ENCODE measurements at regions not wholly inside any gene's neighbourhood (a gene's known extent, or its start where the extent isn't known, plus 50 kb on each side); places are given as distances from the start of the nearest gene placed in this dataset.

DNA sequence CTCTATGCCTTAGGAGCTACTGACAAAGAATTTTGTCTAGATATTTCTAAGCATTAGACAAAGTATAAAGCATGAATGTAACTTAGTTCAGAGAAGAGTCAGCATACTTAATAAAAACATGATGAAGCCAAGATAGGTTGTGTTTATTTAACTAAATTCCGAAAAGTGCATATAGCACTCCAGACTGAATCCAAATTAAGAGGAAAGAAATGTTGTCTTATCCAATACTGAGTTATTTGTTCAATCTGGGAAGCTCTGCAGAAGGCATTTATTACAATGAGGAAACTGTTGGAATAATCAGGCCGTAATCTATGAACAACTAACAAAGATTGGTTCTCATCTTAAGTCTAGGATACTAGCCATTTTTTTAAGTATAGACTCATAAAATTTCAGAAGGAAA lies 100.2 kb downstream of the TNFSF18 start:
- FAIRE-seq (no peak), DNase-seq (ENCODE audit: insufficient read length) (no peak)

DNA sequence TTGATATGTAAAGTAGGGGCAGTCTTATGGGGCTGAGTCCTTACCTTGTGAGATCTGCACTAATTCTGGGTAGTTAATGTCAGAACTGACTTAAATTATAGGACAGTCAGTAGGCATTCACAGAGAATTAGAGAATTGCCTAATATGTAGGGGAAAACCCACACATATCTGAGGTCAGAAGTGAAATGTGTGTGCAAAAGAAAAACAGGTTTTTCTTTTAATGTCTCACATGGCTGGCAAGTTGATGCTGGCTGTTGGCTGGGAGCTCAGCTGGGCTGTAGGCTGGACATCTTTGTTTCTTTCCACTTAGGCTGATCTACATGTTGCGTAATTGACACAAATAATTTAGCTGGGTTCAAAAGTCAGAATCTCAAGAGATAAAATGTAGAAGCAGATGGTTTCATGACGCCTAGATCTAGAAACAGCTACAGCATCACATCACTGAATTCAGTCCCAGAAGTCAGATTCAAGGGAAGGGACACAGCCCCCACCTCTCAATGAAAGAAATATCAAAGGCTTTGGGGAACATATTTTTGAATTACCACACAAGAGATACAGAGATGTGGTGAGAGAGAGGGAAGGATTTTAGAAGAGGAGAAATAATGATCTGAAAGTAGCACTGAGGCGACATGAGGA lies 98.9 kb downstream of the TNFSF18 start:
- TF ChIP-seq POLR2A (IDR thresholded peaks at IDR 0.05; ENCODE audit: low read depth, low read length) (no peak), POLR2AphosphoS5 (IDR thresholded peaks at IDR 0.05; ENCODE audit: low read depth, low read length) (no peak), TAF1 (IDR thresholded peaks at IDR 0.05; ENCODE audit: borderline replicate concordance, low read depth, low read length) (no peak)
- FAIRE-seq = peak; percentile 5
- DNase-seq (ENCODE audit: insufficient read length) = no peak

More for the DNA sequence above, 100.2 kb downstream of the TNFSF18 start:
- TF ChIP-seq TAF1 (IDR thresholded peaks at IDR 0.05; ENCODE audit: borderline replicate concordance, low read depth, low read length) (no peak), POLR2AphosphoS5 (IDR thresholded peaks at IDR 0.05; ENCODE audit: low read depth, low read length) (no peak), POLR2A (IDR thresholded peaks at IDR 0.05; ENCODE audit: low read depth, low read length) (no peak)

DNA sequence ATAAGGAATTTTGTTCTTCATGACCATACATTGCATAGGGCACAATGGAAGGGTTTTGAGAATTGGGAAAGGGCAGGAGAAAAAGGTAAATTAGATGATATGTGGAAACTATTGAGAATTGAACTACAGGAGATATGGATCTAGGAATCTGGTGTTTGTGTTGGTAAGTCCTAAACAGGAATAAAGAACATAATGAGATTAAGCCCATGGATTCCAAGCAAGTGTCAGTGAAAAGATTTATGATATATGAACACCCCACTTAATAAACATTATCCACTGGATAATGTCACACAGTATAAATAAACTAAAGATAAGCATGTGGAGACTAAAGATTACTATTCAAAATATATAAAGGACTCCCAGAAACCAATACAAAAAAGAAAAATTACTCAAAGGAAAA lies 98.2 kb downstream of the TNFSF18 start:
- TF ChIP-seq TAF1 (IDR thresholded peaks at IDR 0.05; ENCODE audit: borderline replicate concordance, low read depth, low read length) = no peak
- no peak for TF ChIP-seq POLR2A (IDR thresholded peaks at IDR 0.05; ENCODE audit: low read depth, low read length)
- TF ChIP-seq POLR2AphosphoS5 (IDR thresholded peaks at IDR 0.05; ENCODE audit: low read depth, low read length) = no peak
- FAIRE-seq = no peak
- no peak for DNase-seq (ENCODE audit: insufficient read length)

DNA sequence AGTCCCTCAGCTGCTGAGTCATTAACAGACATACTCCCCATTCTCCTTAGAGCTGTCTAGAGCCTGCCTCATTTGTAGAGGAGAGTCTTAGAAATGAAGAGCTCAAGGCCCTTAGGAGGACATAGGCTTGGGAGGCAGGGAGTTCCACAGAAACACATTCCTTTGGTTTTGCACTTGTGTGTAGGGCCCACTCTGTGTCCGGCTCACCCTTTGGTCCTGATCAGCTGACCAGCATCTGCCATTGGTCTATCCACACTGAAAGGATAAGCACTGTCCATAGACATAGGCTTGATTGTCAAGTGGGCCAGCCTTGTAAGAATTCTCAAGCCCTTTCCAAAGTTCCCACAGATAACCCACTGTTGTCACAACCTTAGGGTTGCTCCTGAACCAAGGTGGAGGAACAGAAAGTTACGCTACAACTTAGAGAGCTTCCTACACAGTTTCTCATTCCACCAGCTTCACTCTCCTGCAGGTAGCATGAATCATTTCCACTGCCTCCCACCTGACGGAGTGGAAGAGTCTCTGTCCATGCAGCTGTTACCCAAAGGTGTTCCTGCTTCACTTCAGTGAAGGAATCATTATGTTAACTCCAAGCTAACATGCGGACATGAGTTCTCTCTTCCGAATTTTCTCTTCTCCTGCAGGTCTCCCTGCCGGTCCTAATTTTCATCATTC lies 96.1 kb downstream of the TNFSF18 start:
- no peak for TF ChIP-seq POLR2A (IDR thresholded peaks at IDR 0.05; ENCODE audit: low read depth, low read length)
- no peak for TF ChIP-seq POLR2AphosphoS5 (IDR thresholded peaks at IDR 0.05; ENCODE audit: low read depth, low read length)
- no peak for TF ChIP-seq TAF1 (IDR thresholded peaks at IDR 0.05; ENCODE audit: borderline replicate concordance, low read depth, low read length)
- DNase-seq (ENCODE audit: insufficient read length) (no peak), FAIRE-seq (no peak)

DNA sequence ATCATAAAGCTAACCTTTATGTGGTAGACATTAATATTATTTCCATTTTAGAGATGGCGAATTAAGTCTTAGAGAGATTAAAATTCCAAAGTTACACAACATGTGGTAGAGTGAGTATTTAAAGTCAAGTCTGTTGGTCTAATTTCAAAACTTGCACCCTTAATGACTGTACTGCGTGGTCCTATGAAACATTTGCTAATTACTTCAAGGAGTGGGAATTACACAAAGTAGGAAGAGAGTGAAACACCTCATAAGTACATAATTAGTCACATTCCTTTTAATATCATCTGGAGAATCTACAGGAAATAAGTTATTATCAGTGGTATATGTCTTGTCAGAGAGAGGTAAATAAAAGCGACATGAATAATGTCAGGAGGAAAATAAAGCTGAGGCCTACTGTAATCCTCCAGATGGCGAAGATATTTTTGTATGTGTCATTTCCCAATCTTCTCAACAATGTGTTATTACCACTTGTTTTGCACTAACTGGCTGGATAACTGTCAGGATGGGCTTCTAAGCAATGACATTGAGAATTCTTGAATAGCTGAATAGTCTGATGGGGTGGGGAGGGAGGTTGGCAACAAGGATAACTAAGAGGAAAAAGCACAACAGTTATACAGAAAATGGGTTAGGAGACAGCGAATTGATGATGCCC lies 95.5 kb downstream of the TNFSF18 start:
- TF ChIP-seq POLR2A (IDR thresholded peaks at IDR 0.05; ENCODE audit: low read depth, low read length) (no peak), TAF1 (IDR thresholded peaks at IDR 0.05; ENCODE audit: borderline replicate concordance, low read depth, low read length) (no peak), POLR2AphosphoS5 (IDR thresholded peaks at IDR 0.05; ENCODE audit: low read depth, low read length) (no peak)
- DNase-seq (ENCODE audit: insufficient read length) (no peak), FAIRE-seq (no peak)

DNA sequence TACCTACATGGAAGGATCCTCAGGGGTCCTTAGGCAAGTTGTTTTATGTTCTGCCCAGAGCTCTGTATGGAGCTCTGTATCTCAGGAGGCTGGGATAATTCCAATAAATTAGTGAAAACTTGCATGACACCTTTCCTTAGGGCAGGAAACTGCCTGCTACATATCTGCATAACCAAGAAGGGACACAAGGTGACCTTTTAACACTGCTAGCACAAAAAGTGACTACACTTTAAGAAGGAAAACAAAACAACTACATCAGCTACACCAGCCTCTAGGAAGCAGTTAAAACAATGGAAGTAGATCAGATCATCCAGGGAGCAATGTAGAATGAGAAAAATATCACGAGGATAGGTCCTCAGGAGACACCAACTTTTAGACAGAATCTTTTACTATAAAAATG lies 93.9 kb downstream of the TNFSF18 start:
- no peak for DNase-seq (ENCODE audit: insufficient read length)
- TF ChIP-seq POLR2A (IDR thresholded peaks at IDR 0.05; ENCODE audit: low read depth, low read length) (no peak), TAF1 (IDR thresholded peaks at IDR 0.05; ENCODE audit: borderline replicate concordance, low read depth, low read length) (no peak), POLR2AphosphoS5 (IDR thresholded peaks at IDR 0.05; ENCODE audit: low read depth, low read length) (no peak)
- FAIRE-seq = no peak

DNA sequence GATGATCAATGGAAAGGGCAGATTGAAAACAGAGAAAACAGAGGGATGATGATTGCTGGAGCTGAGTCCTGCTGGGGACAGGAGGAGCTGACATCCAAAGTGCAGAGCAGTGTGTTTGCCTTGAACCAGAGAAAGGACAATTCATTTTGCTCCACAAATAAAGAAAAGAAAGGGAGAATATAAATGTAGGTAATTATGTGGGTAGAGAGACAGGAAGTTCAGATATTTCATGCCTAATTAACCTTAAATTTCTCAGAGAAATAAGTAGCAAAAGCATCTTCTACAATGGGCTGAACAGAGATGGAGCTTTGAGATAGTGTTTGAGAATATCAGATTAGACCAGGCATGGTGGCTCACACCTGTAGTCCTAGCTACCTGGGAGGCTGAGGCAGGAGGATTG lies 93.2 kb downstream of the TNFSF18 start:
- TF ChIP-seq POLR2A (IDR thresholded peaks at IDR 0.05; ENCODE audit: low read depth, low read length) (no peak), POLR2AphosphoS5 (IDR thresholded peaks at IDR 0.05; ENCODE audit: low read depth, low read length) (no peak), TAF1 (IDR thresholded peaks at IDR 0.05; ENCODE audit: borderline replicate concordance, low read depth, low read length) (no peak)
- DNase-seq (ENCODE audit: insufficient read length) = no peak
- no peak for FAIRE-seq

DNA sequence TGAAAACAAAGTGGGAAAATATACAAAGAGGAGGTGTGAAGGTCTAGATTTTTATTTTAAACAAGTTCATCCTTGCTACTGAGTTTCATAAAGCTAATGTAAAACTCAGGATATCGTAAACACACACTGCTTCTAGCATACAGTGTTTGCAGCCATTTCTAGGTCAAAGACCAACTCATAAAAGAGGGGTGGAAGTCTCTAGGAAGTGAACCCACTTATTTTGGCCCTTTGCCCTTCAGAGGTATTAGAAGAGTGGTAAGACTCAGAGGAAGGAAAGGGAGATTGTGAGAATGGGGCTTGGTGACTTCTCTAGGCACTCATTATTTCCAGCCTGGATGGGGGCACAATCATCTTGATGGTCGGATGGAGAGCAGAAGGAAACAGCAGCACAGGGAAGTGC lies 91.2 kb downstream of the TNFSF18 start:
- DNase-seq (ENCODE audit: insufficient read length) (no peak), FAIRE-seq (no peak)
- no peak for TF ChIP-seq POLR2A (IDR thresholded peaks at IDR 0.05; ENCODE audit: low read depth, low read length)
- no peak for TF ChIP-seq TAF1 (IDR thresholded peaks at IDR 0.05; ENCODE audit: borderline replicate concordance, low read depth, low read length)
- TF ChIP-seq POLR2AphosphoS5 (IDR thresholded peaks at IDR 0.05; ENCODE audit: low read depth, low read length) = no peak

DNA sequence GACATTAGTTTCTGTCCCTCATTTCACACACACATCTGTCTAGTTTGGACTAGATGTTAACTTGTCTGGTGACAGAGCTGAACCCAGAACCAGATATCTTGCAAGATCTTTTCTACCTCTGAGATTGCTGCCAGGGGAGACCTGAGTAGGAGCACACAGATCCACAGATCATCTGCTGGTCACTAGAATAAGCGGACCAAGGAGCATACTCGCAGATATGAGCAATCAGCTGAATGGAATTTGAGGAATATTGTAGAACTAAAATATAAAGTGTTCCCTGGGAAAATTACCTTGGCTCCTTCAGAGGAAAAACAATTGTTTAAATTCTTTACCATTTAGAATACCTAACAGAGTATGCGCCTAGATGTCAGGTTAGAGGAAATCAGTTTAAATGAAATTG lies 90.7 kb downstream of the TNFSF18 start:
- DNase-seq (ENCODE audit: insufficient read length) (no peak), FAIRE-seq (no peak)
- no peak for TF ChIP-seq POLR2A (IDR thresholded peaks at IDR 0.05; ENCODE audit: low read depth, low read length)
- TF ChIP-seq TAF1 (IDR thresholded peaks at IDR 0.05; ENCODE audit: borderline replicate concordance, low read depth, low read length) = no peak
- no peak for TF ChIP-seq POLR2AphosphoS5 (IDR thresholded peaks at IDR 0.05; ENCODE audit: low read depth, low read length)

DNA sequence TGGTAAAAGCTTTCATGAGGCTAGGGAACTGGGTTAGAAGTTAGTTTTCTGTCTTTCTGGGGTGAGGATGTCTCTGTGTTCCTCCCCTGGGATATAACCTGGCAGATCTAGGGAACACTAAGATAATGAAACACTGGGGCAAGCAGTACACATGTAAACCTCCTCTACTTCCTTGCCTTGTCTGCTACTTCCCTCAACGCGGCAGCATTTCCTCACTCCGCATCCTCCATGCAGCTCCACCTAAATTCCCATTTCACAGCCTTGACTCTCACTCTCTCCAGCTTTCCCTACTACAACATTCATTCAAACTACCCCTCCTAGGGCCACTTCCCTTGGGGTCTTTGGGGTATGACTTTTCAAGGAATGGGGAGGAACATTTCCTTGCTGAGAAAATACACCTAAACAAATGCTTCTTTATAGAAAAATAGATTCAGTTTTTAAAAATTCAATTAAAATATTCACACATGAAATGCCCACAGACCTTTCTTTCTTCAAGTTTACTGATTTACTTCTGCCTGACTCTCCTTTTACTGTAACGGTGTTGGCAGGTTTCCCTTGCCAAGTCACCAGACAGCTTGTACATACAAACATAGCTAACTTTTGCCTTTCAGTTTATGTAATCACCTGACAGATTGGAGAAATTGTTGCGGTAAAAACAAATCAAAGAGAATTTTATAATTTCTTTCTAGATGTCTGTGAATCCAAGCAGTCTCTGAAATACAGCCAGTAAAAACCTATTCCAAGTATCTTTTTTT lies 90.1 kb downstream of the TNFSF18 start:
- DNase-seq (ENCODE audit: insufficient read length) (no peak), FAIRE-seq (no peak)
- no peak for TF ChIP-seq POLR2A (IDR thresholded peaks at IDR 0.05; ENCODE audit: low read depth, low read length)
- no peak for TF ChIP-seq POLR2AphosphoS5 (IDR thresholded peaks at IDR 0.05; ENCODE audit: low read depth, low read length)
- no peak for TF ChIP-seq TAF1 (IDR thresholded peaks at IDR 0.05; ENCODE audit: borderline replicate concordance, low read depth, low read length)

DNA sequence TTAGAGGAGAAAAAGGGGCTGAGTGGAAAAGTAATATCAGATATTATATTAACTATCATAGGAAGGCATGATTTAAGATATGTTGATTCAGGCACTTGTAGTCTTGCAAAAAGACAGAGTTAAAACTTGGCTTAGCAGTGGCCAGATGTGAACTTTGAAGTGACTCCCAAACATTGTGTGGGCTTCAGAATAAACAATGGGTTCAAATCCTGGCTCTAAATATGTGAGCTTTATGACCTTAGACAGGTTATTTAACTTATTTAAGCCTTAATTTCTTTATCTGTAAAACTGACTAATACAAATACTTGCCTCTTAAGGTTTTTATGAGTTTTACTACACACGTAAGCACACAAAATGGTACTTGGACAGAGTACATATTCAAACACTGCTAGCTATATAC lies 85.9 kb downstream of the TNFSF18 start:
- DNase-seq (ENCODE audit: insufficient read length) (no peak), FAIRE-seq (no peak)
- no peak for TF ChIP-seq POLR2AphosphoS5 (IDR thresholded peaks at IDR 0.05; ENCODE audit: low read depth, low read length)
- no peak for TF ChIP-seq POLR2A (IDR thresholded peaks at IDR 0.05; ENCODE audit: low read depth, low read length)
- TF ChIP-seq TAF1 (IDR thresholded peaks at IDR 0.05; ENCODE audit: borderline replicate concordance, low read depth, low read length) = no peak

Measured in GM12892 (cell line).